Vagina (tissue), 2 donors: ENCODE measurements at regions not wholly inside any gene's neighbourhood (a gene's known extent, or its start where the extent isn't known, plus 50 kb on each side); places are given as distances from the start of the nearest gene placed in this dataset.

Experiments
- DNase-seq, 2 donors: peaks; one replicate each; pipeline ENCODE4 v3.0.0-alpha.2; 2017; ENCODE audit errors: extremely low spot score in 2 of 2
- H3K27ac ChIP-seq: fragments of 200-600 bp; sonication (generic); one replicate; pipeline ENCODE4 v1.5.1; 2019
- H3K27me3 ChIP-seq: fragments of 200-600 bp; sonication (generic); one replicate; pipeline ENCODE4 v1.5.1; 2019
- H3K36me3 ChIP-seq, 2 donors: fragments of 200-600 bp; sonication (generic); one replicate each; pipeline ENCODE4 v1.5.1; 2017 to 2019
- H3K4me1 ChIP-seq: fragments of 200-600 bp; sonication (generic); one replicate; pipeline ENCODE4 v1.5.1; 2019
- H3K4me3 ChIP-seq, 2 donors: fragments of 200-600 bp; sonication (generic); 1 replicate in 1 of 2; 2 replicates in 1 of 2; pipeline ENCODE4 v1.5.1; 2016 to 2019
- H3K9me3 ChIP-seq: fragments of 200-600 bp; sonication (generic); one replicate; pipeline ENCODE4 v1.5.1; 2019
- POLR2A ChIP-seq, 2 donors: fragments of 450-650 bp; IDR thresholded peaks; one replicate each; pipeline ENCODE4 v1.6.1; 2017; ENCODE audit warnings: antibody characterized with exemption in 2 of 2, mild to moderate bottlenecking in 2 of 2, moderate library complexity in 2 of 2
- POLR2AphosphoS5 ChIP-seq, 2 donors: sonication (generic); formaldehyde crosslinking; IDR thresholded peaks; one replicate each; pipeline ENCODE4 v1.9.0; 2017; ENCODE audit warnings: antibody characterized with exemption in 2 of 2, mild to moderate bottlenecking in 2 of 2, low read depth in 1 of 2; ENCODE audit not compliant: insufficient read depth in 1 of 2
- intact Hi-C: fragments of 100-400 bp; cut with DNase I; formaldehyde crosslinking; loops from one replicate; pipeline ENCODE4 v1.15.1; 2023
- TF ChIP-seq, protein P1 (sequence below), 3 experiments: fragments of 450-650 bp in 2 of 3; fragments of 200-600 bp in 1 of 3; sonication (generic) in 1 of 3; IDR thresholded peaks; one replicate each; pipeline ENCODE4 v1.5.1; 2017 to 2019; ENCODE audit warnings: antibody characterized with exemption in 3 of 3, mild to moderate bottlenecking in 2 of 3, moderate library complexity in 2 of 3

DNA sequence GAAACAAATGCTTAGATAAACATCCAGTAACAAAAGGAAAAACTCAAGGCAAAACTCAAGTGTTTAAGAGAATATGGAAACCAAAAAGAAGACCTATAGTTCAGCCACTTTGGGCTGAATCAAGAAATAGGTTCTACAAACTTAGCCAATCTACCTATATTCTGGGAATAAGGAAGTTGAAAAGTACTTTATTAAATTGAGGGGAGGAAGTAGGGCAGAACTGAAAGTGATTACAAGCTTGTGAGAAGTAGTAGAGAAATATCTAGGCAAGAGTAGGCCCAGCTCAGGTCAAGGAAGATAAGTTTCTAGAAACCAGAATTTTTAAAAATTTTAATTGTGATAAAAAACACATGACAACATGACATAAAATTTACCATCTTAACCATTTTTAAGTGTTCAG lies 384.8 kb upstream of the PCSK5 start:
- H3K27ac ChIP-seq, result no peak overlapping the region
- DNase-seq, result no peak
- no peak for TF ChIP-seq POLR2AphosphoS5 (IDR thresholded peaks at IDR 0.05; ENCODE audit: insufficient read depth in 1 of 2, low read depth in 1 of 2)
- TF ChIP-seq, protein P1, sequence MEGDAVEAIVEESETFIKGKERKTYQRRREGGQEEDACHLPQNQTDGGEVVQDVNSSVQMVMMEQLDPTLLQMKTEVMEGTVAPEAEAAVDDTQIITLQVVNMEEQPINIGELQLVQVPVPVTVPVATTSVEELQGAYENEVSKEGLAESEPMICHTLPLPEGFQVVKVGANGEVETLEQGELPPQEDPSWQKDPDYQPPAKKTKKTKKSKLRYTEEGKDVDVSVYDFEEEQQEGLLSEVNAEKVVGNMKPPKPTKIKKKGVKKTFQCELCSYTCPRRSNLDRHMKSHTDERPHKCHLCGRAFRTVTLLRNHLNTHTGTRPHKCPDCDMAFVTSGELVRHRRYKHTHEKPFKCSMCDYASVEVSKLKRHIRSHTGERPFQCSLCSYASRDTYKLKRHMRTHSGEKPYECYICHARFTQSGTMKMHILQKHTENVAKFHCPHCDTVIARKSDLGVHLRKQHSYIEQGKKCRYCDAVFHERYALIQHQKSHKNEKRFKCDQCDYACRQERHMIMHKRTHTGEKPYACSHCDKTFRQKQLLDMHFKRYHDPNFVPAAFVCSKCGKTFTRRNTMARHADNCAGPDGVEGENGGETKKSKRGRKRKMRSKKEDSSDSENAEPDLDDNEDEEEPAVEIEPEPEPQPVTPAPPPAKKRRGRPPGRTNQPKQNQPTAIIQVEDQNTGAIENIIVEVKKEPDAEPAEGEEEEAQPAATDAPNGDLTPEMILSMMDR (IDR thresholded peaks at IDR 0.05), result no peak
- H3K4me3 ChIP-seq, result no peak overlapping the region
- no peaks in the 10 kb centered on the region for H3K27me3 ChIP-seq
- H3K9me3 ChIP-seq, result no peaks in the 10 kb centered on the region
- intact Hi-C loops, result no loop called here
- H3K36me3 ChIP-seq, result no peaks in the 10 kb centered on the region
- peaks cover 4% of the 10 kb centered on the region for H3K4me1 ChIP-seq

DNA sequence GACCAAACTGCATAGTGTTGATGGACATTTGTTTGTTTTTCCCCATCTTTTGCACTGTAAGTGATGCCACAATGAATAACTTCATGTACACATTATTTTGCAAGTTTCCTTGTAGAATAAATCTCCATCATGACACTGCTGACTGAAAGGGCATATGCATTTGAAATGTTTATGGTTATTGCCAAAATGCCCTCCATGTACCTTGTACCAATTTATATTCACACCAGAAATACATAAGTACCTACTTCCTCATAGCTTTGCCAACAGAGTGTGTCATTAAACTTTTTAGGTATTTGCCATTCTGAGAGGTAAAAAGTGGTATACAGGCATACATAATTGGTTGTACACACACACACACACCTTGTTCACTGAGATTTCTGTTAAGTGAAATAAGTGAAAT lies 361.0 kb upstream of the PCSK5 start:
- Histone ChIP-seq H3K36me3 (no peaks in the 10 kb centered on the region), H3K27ac (no peak overlapping the region), H3K9me3 (no peaks in the 10 kb centered on the region), H3K4me3 (no peak overlapping the region), H3K27me3 (no peaks in the 10 kb centered on the region), H3K4me1 (peaks cover 16% of the 10 kb centered on the region)
- DNase-seq, result no peak
- intact Hi-C loops, result no loop called here
- TF ChIP-seq, protein P1 (IDR thresholded peaks at IDR 0.05), result no peak
- no peak for TF ChIP-seq POLR2A (IDR thresholded peaks at IDR 0.05)
- TF ChIP-seq POLR2AphosphoS5 (IDR thresholded peaks at IDR 0.05; ENCODE audit: insufficient read depth in 1 of 2, low read depth in 1 of 2), result no peak

DNA sequence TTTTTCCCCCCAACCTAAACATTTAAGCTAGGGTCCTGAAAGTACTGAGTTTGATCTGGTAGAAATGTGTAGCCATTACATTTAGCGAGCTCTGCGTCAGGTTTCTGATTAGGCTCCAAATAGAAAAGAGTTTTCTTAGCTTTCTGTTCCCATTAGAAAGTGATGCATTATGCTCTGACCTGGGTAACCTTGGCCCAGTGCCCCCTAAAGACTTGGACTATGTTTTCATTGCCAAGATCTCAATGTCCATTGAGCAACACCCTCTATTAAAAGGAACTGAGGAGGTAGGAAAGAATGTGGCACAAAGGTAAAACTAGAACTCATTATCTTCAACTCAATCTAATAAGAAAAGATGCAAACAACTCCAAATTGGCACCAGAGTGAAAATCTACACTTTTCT lies 358.9 kb upstream of the PCSK5 start:
- Histone ChIP-seq H3K4me1 (peaks cover 16% of the 10 kb centered on the region), H3K36me3 (no peaks in the 10 kb centered on the region), H3K27ac (no peak overlapping the region), H3K27me3 (no peaks in the 10 kb centered on the region), H3K4me3 (no peak overlapping the region), H3K9me3 (no peaks in the 10 kb centered on the region)
- intact Hi-C loops, result no loop called here
- no peak for DNase-seq
- TF ChIP-seq POLR2A (IDR thresholded peaks at IDR 0.05) (no peak), POLR2AphosphoS5 (IDR thresholded peaks at IDR 0.05; ENCODE audit: insufficient read depth in 1 of 2, low read depth in 1 of 2) (no peak)
- TF ChIP-seq, protein P1 (IDR thresholded peaks at IDR 0.05), result no peak

DNA sequence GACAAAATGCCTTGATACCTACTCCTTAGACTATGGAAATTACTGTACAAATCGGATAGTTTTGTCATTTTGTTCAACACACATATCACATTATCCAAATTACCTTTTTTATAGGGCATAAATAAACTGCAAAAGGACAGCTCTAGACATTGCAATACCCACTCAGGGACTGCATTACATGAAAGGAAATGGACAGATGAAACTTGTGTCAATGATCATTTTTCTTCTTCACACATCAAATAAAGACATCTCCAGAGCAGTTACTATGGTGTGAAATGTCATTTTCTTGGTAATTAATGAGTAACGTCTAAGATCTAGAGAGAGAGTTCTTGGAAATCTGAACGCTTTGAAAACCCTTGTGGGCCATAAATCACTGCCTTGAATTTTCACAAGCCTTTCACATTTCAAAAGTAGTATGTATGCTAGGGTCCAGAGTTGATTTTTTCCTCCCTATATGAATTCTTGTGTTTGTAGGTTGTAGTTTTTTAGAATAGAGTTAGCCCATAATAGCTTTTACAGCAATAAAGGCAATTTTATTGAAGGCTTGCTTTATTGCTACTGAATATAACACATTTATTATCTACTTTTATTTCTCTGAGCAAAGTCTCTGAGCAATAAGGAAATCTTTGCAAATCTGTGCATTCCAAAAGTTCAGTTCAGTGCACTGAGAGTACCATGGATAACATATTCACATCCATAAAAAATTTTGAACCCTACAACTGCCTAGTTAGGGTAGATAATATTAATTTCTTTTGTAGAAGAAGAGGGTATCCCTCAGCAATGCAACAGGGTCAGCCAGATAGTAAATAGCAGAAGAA lies 358.0 kb upstream of the PCSK5 start:
- H3K27ac ChIP-seq, result no peak overlapping the region
- no peak overlapping the region for H3K4me3 ChIP-seq
- DNase-seq, result no peak
- intact Hi-C loops, result no loop called here
- H3K4me1 ChIP-seq, result peaks cover 16% of the 10 kb centered on the region
- no peaks in the 10 kb centered on the region for H3K9me3 ChIP-seq
- no peaks in the 10 kb centered on the region for H3K27me3 ChIP-seq
- TF ChIP-seq, protein P1 (IDR thresholded peaks at IDR 0.05), result no peak
- TF ChIP-seq POLR2A (IDR thresholded peaks at IDR 0.05), result no peak
- TF ChIP-seq POLR2AphosphoS5 (IDR thresholded peaks at IDR 0.05; ENCODE audit: insufficient read depth in 1 of 2, low read depth in 1 of 2), result no peak
- H3K36me3 ChIP-seq, result no peaks in the 10 kb centered on the region

DNA sequence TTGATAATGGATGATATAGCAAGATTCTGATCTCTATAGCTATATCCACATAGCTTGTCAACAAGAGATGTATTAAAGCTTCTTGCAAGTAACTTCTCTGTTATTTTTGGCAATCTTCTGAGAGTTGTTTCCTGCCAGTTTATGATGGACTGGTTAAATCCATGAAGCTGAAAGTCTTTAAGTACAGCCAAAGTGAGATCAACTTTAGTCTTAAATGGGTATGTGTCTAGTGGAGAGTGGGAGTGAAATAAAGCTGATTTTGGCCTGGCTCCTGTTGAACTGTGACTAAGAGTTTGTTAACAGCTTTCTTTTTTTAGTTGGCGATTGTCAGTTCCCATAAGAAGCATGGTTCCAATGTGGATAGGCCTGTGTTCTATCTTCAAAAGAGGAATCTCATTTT lies 350.9 kb upstream of the PCSK5 start:
- no peak for DNase-seq
- no peak overlapping the region for H3K27ac ChIP-seq
- H3K27me3 ChIP-seq, result no peaks in the 10 kb centered on the region
- H3K9me3 ChIP-seq, result no peaks in the 10 kb centered on the region
- H3K4me1 ChIP-seq, result no peaks in the 10 kb centered on the region
- H3K36me3 ChIP-seq, result no peaks in the 10 kb centered on the region
- TF ChIP-seq POLR2A (IDR thresholded peaks at IDR 0.05) (no peak), POLR2AphosphoS5 (IDR thresholded peaks at IDR 0.05; ENCODE audit: insufficient read depth in 1 of 2, low read depth in 1 of 2) (no peak)
- TF ChIP-seq, protein P1 (IDR thresholded peaks at IDR 0.05), result no peak
- H3K4me3 ChIP-seq, result no peak overlapping the region
- intact Hi-C loops, result no loop called here
